Body of pancreas (tissue), 4 donors: ENCODE measurements at regions not wholly inside any gene's neighbourhood (a gene's known extent, or its start where the extent isn't known, plus 50 kb on each side); places are given as distances from the start of the nearest gene placed in this dataset.

ENCODE experiments used
- POLR2A ChIP-seq, 3 donors: fragments of 450-650 bp; IDR thresholded peaks; one replicate each; pipeline ENCODE4 v1.6.1; 2016; ENCODE audit warnings: antibody characterized with exemption in 3 of 3, mild to moderate bottlenecking in 2 of 3
- TF ChIP-seq, protein P1 (sequence below), 7 experiments: fragments of 450-650 bp in 4 of 7; fragments of 200-600 bp in 3 of 7; sonication (generic) in 3 of 7; IDR thresholded peaks; one replicate each; pipeline ENCODE4 v1.5.1; 2016 to 2019; ENCODE audit warnings: antibody characterized with exemption in 7 of 7

DNA sequence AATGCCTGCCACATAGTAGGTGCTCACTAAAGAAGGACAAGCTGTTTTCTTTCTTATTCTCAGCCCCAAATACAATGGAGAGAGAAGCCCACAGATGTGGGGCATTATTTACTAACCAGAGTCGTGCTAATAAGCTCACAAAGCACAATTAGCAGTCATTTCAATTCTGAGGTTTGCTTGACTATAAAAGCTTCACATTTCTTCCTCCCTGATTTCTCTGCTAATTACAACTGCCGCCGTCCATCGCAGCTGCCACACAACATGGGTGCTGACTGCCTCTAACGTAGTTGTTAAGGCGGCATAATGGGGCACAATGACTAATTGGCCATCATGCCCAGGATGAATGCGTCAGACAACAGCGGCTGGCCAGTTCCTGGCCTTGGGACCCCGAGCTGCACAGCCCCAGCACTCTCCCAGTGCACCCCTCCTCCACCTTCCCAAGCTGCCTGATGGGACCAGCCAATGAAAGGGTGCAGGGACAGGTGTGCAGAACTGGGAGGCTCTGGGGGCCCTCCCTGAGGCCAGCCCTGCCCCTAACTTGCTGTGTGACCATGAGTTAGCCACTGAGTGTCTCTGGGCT, 109.2 kb downstream of the CCT6B start:
- TF ChIP-seq, protein P1, sequence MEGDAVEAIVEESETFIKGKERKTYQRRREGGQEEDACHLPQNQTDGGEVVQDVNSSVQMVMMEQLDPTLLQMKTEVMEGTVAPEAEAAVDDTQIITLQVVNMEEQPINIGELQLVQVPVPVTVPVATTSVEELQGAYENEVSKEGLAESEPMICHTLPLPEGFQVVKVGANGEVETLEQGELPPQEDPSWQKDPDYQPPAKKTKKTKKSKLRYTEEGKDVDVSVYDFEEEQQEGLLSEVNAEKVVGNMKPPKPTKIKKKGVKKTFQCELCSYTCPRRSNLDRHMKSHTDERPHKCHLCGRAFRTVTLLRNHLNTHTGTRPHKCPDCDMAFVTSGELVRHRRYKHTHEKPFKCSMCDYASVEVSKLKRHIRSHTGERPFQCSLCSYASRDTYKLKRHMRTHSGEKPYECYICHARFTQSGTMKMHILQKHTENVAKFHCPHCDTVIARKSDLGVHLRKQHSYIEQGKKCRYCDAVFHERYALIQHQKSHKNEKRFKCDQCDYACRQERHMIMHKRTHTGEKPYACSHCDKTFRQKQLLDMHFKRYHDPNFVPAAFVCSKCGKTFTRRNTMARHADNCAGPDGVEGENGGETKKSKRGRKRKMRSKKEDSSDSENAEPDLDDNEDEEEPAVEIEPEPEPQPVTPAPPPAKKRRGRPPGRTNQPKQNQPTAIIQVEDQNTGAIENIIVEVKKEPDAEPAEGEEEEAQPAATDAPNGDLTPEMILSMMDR (IDR thresholded peaks at IDR 0.05), result no peak
- no peak for TF ChIP-seq POLR2A (IDR thresholded peaks at IDR 0.05)
